B cell (primary cell): ENCODE measurements at regions not wholly inside any gene's neighbourhood (a gene's known extent, or its start where the extent isn't known, plus 50 kb on each side); places are given as distances from the start of the nearest gene placed in this dataset.

ENCODE experiments used
- ATAC-seq: fragments of 200-7000 bp; cut with Tn5 transposase; one replicate; pipeline ENCODE4 v1.10.0; 2021; ENCODE audit warnings: low read depth, mild to moderate bottlenecking, moderate number of reproducible peaks, moderate library complexity
- CTCF ChIA-PET: fragments of 350-600 bp; sonication (Branson Sonifier 250); formaldehyde crosslinking; loops from one replicate; lab custom pipeline; 2021; ENCODE audit warnings: antibody characterized with exemption, inconsistent platforms; lab: Charles Lee
- POLR2A ChIA-PET: fragments of 350-600 bp; sonication (Branson Sonifier 250); formaldehyde crosslinking; loops from one replicate; lab custom pipeline; 2021; ENCODE audit warnings: antibody characterized with exemption; lab: Charles Lee
- DNase-seq: peaks from one replicate; pipeline ENCODE4 v3.0.0; 2013
- H2AFZ ChIP-seq: 2 replicates; pipeline ENCODE4 v1.6.1; 2012; ENCODE audit warnings: mild to moderate bottlenecking, low read depth, low read length; ENCODE audit not compliant: insufficient read depth, poor library complexity, severe bottlenecking
- H3K27ac ChIP-seq, 2 donors: 1 replicate in 1 of 2; 2 replicates in 1 of 2; pipeline ENCODE4 v1.5.1; 2012 to 2013; ENCODE audit warnings: low read length in 2 of 2, mild to moderate bottlenecking in 2 of 2, moderate library complexity in 1 of 2
- H3K27me3 ChIP-seq, 4 experiments: fragments of 200-600 bp in 1 of 4; sonication (generic) in 1 of 4; replicated peaks in 1 of 4; 1 replicate in 2 of 4; 2 replicates in 2 of 4; pipeline versions ENCODE4 v1.6.1 to v1.7.0; 2013 to 2016; ENCODE audit warnings: low read length in 3 of 4, mild to moderate bottlenecking in 2 of 4, mixed read lengths in 1 of 4, moderate library complexity in 1 of 4; ENCODE audit not compliant: insufficient read depth in 4 of 4, control insufficient read depth in 3 of 4; ENCODE audit errors: control extremely low read depth in 1 of 4
- H3K36me3 ChIP-seq, 2 experiments: replicated peaks in 1 of 2; 1 replicate in 1 of 2; 2 replicates in 1 of 2; pipeline versions ENCODE4 v1.6.1 to v1.7.1; 2013; ENCODE audit warnings: low read length in 1 of 2; ENCODE audit not compliant: insufficient read depth in 2 of 2, control insufficient read depth in 1 of 2; ENCODE audit errors: control extremely low read depth in 1 of 2, extremely low read depth in 1 of 2
- H3K4me1 ChIP-seq, 2 donors: fragments of 200-600 bp in 1 of 2; sonication (generic) in 1 of 2; 1 replicate in 1 of 2; 2 replicates in 1 of 2; pipeline versions ENCODE4 v1.5.1 to v1.6.1; 2013 to 2017; ENCODE audit warnings: low read length in 2 of 2; ENCODE audit not compliant: control insufficient read depth in 2 of 2, insufficient read depth in 2 of 2
- H3K4me2 ChIP-seq: replicated peaks from 2 replicates; pipeline ENCODE3; 2012; ENCODE audit warnings: mild to moderate bottlenecking, low read depth, low read length; ENCODE audit not compliant: poor library complexity, severe bottlenecking
- H3K4me3 ChIP-seq, 5 experiments: fragments of 200-600 bp in 1 of 5; sonication (generic) in 1 of 5; 1 replicate in 3 of 5; 2 replicates in 2 of 5; pipeline versions ENCODE4 v1.5.1 to v1.7.0; 2011 to 2016; ENCODE audit warnings: low read length in 4 of 5, mild to moderate bottlenecking in 4 of 5, low read depth in 2 of 5, control low read depth in 1 of 5, moderate library complexity in 1 of 5; ENCODE audit not compliant: insufficient read depth in 1 of 5; ENCODE audit errors: control extremely low read depth in 1 of 5, extremely low read depth in 1 of 5
- H3K79me2 ChIP-seq: fragments of 200-600 bp; sonication (generic); one replicate; pipeline ENCODE4 v1.6.0; 2016; ENCODE audit warnings: low read length; ENCODE audit not compliant: control insufficient read depth, insufficient read depth
- H3K9ac ChIP-seq: fragments of 200-600 bp; sonication (generic); 2 replicates; pipeline ENCODE4 v1.6.1; 2017; ENCODE audit warnings: mild to moderate bottlenecking, low read length, moderate library complexity
- H3K9me3 ChIP-seq, 3 donors: one replicate each; pipeline versions ENCODE4 v1.6.1 to v1.7.1; 2013; ENCODE audit warnings: low read length in 2 of 3; ENCODE audit not compliant: control insufficient read depth in 2 of 3, insufficient read depth in 1 of 3; ENCODE audit errors: control extremely low read depth in 1 of 3
- H4K20me1 ChIP-seq: 2 replicates; pipeline ENCODE4 v1.6.0; 2012; ENCODE audit warnings: mild to moderate bottlenecking, low read length; ENCODE audit not compliant: insufficient read depth, control insufficient read depth, poor library complexity, severe bottlenecking
- H3K27ac Mint-ChIP-seq: one replicate; pipeline ENCODE4 v1.8.0; 2021; ENCODE audit warnings: mixed read lengths
- H3K27me3 Mint-ChIP-seq: one replicate; pipeline ENCODE4 v1.8.0; 2021; ENCODE audit warnings: mixed read lengths
- H3K4me1 Mint-ChIP-seq: one replicate; pipeline ENCODE4 v1.8.0; 2021; ENCODE audit warnings: mixed read lengths
- H3K4me3 Mint-ChIP-seq: one replicate; pipeline ENCODE4 v1.8.0; 2021; ENCODE audit warnings: mixed read lengths
- H3K9me3 Mint-ChIP-seq: one replicate; pipeline ENCODE4 v1.8.0; 2022; ENCODE audit warnings: mixed read lengths; ENCODE audit not compliant: insufficient read depth
- CTCF ChIP-seq: fragments of 200-600 bp; IDR thresholded peaks from one replicate; pipeline ENCODE4 v1.8.0; 2022; ENCODE audit warnings: antibody characterized with exemption, mild to moderate bottlenecking
- EZH2 ChIP-seq: IDR thresholded peaks from 2 replicates; pipeline ENCODE4 v1.6.1; 2012; ENCODE audit warnings: borderline replicate concordance, low read depth, mild to moderate bottlenecking, moderate library complexity, low read length; ENCODE audit not compliant: insufficient read depth, poor library complexity, severe bottlenecking
- WGBS: methylation state at CpG from one replicate; pipeline ENCODE4 v1.1.5; 2013; ENCODE audit warnings: missing lambda C conversion rate; ENCODE audit not compliant: insufficient coverage; 5-methylcytosine and 5-hydroxymethylcytosine counted together
- intact Hi-C: fragments of 100-400 bp; cut with micrococcal nuclease; formaldehyde crosslinking; loops from one replicate; pipeline ENCODE4 v1.10.0; 2022

DNA sequence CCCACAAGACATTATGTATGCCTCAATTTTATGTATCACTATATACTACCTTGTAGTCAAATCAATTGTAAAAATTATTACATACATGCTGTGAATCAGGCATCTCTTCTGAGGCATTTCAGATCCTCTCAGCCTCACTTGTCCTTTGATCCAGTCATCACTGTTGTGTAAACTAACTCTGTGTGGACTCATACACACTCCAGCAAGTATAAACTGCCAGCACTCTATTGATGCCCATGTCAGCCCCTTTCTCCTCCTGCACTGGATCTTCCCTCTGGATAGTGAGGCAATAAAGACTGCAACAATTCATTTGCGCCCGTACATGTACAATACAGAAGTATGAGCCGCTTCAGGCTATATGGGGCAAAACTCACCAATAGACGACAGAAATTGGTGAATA, 364.7 kb upstream of the TGFBR2 start:
- H3K9me3 Mint-ChIP-seq = no peaks in the 10 kb centered on the region
- Histone ChIP-seq H3K4me3 (no peak overlapping the region), H3K36me3 (no peaks in the 10 kb centered on the region), H3K79me2 (no peaks in the 10 kb centered on the region), H3K4me2 (no peak overlapping the region), H3K27me3 (no peaks in the 10 kb centered on the region), H3K9ac (no peak overlapping the region), H3K4me1 (no peaks in the 10 kb centered on the region), H4K20me1 (no peaks in the 10 kb centered on the region), H2AFZ (no peak overlapping the region), H3K9me3 (peaks cover 0 to 2% (median 1%) of the 10 kb centered on the region in 3 donors), H3K27ac (no peak overlapping the region)
- peaks cover 11% of the 10 kb centered on the region for H3K27me3 Mint-ChIP-seq
- H3K27ac Mint-ChIP-seq = no peak overlapping the region
- ChIA-PET CTCF (no interaction called here), POLR2A (no interaction called here)
- DNase-seq (no peak), ATAC-seq (no peak)
- H3K4me3 Mint-ChIP-seq = no peak overlapping the region
- H3K4me1 Mint-ChIP-seq = no peaks in the 10 kb centered on the region
- no peak for TF ChIP-seq CTCF
- TF ChIP-seq EZH2 = no peak
- WGBS = no CpG with 5 or more reads among the region's 4 CpGs
- intact Hi-C loops = no loop called here

- Mint-ChIP-seq H3K27ac (no peak overlapping the region), H3K27me3 (peaks cover 11% of the 10 kb centered on the region), H3K4me1 (no peaks in the 10 kb centered on the region), H3K9me3 (no peaks in the 10 kb centered on the region), H3K4me3 (no peak overlapping the region)
- ATAC-seq (no peak), DNase-seq (no peak)
- Histone ChIP-seq H3K9me3 (peaks cover 0 to 2% (median 1%) of the 10 kb centered on the region in 3 donors), H3K9ac (no peak overlapping the region), H3K79me2 (no peaks in the 10 kb centered on the region), H2AFZ (no peak overlapping the region), H3K36me3 (no peaks in the 10 kb centered on the region), H4K20me1 (no peaks in the 10 kb centered on the region), H3K4me2 (no peak overlapping the region), H3K27ac (no peak overlapping the region), H3K4me3 (no peak overlapping the region), H3K4me1 (peaks cover 0 to 4% of the 10 kb centered on the region in 2 donors), H3K27me3 (no peaks in the 10 kb centered on the region)
- TF ChIP-seq CTCF (no peak), EZH2 (no peak)
- 87% methylated on average over 6 of the region's 9 CpGs for WGBS
- POLR2A ChIA-PET = no interaction called here
- intact Hi-C loops = no loop called here
- CTCF ChIA-PET = no interaction called here
These were observed 360.4 kb upstream of the TGFBR2 start for GRCh38 chr3:30245858-30246622.
